Sigmoid colon (tissue), 6 donors: ENCODE measurements at regions not wholly inside any gene's neighbourhood (a gene's known extent, or its start where the extent isn't known, plus 50 kb on each side); places are given as distances from the start of the nearest gene placed in this dataset.

Experiments used
- DNase-seq: peaks from one replicate; pipeline ENCODE4 v3.0.0-alpha.2; 2019
- H3K27ac ChIP-seq, 4 donors: fragments of 200-600 bp; sonication (generic); one replicate each; pipeline ENCODE4 v1.5.1; 2016 to 2019; ENCODE audit warnings: mild to moderate bottlenecking in 1 of 4
- H3K27me3 ChIP-seq, 3 donors: fragments of 200-600 bp; sonication (generic); one replicate each; pipeline ENCODE4 v1.5.1; 2019; ENCODE audit warnings: mild to moderate bottlenecking in 1 of 3
- H3K36me3 ChIP-seq, 4 donors: fragments of 200-600 bp; sonication (generic); one replicate each; pipeline ENCODE4 v1.5.1; 2016 to 2019
- H3K4me1 ChIP-seq, 4 donors: fragments of 200-600 bp; sonication (generic); one replicate each; pipeline ENCODE4 v1.5.1; 2017 to 2019
- H3K4me3 ChIP-seq, 4 donors: fragments of 200-600 bp; sonication (generic); one replicate each; pipeline ENCODE4 v1.5.1; 2017 to 2019; ENCODE audit warnings: mild to moderate bottlenecking in 2 of 4, moderate library complexity in 1 of 4
- H3K9me3 ChIP-seq, 4 donors: fragments of 200-600 bp in 3 of 4; sonication (generic) in 3 of 4; one replicate each; pipeline versions ENCODE4 v1.5.1 to v1.6.1; 2013 to 2019
- EP300 ChIP-seq, 4 donors: sonication (generic); formaldehyde crosslinking; IDR thresholded peaks; one replicate each; pipeline ENCODE4 v1.6.1; 2017; ENCODE audit warnings: antibody characterized with exemption in 4 of 4
- POLR2A ChIP-seq, 2 donors: fragments of 450-650 bp; IDR thresholded peaks; one replicate each; pipeline ENCODE4 v1.6.1; 2016; ENCODE audit warnings: antibody characterized with exemption in 2 of 2, mild to moderate bottlenecking in 2 of 2, moderate library complexity in 2 of 2
- POLR2AphosphoS5 ChIP-seq, 4 donors: sonication (generic); formaldehyde crosslinking; IDR thresholded peaks; one replicate each; pipeline ENCODE4 v1.6.1; 2017; ENCODE audit warnings: antibody characterized with exemption in 4 of 4
- WGBS, 2 donors: extraction: QIAGEN DNeasy Blood & Tissue Kit; methylation state at CpG; one replicate each; pipeline ENCODE4 v1.1.7; 2013; 5-methylcytosine and 5-hydroxymethylcytosine counted together
- intact Hi-C: fragments of 100-400 bp; cut with DNase I; formaldehyde crosslinking; loops from one replicate; pipeline ENCODE4 v1.15.1; 2023
- TF ChIP-seq, protein P1 (sequence below), 4 experiments: fragments of 450-650 bp in 3 of 4; fragments of 200-600 bp in 1 of 4; IDR thresholded peaks; one replicate each; pipeline ENCODE4 v1.5.1; 2016 to 2019; ENCODE audit warnings: antibody characterized with exemption in 4 of 4, mild to moderate bottlenecking in 3 of 4, moderate library complexity in 2 of 4
- donor health status: healthy with polysubstance abuse.
- donor health status: healthy.

- no peak for DNase-seq
- peaks cover 0 to 5% (median 0%) of the 10 kb centered on the region in 3 donors for H3K27me3 ChIP-seq
- H3K36me3 ChIP-seq = no peaks in the 10 kb centered on the region
- peaks cover 0 to 6% (median 4%) of the 10 kb centered on the region in 4 donors for H3K9me3 ChIP-seq
- TF ChIP-seq POLR2AphosphoS5 (IDR thresholded peaks at IDR 0.05) (no peak), POLR2A (IDR thresholded peaks at IDR 0.05) (no peak), EP300 (IDR thresholded peaks at IDR 0.05) (no peak)
- TF ChIP-seq, protein P1, sequence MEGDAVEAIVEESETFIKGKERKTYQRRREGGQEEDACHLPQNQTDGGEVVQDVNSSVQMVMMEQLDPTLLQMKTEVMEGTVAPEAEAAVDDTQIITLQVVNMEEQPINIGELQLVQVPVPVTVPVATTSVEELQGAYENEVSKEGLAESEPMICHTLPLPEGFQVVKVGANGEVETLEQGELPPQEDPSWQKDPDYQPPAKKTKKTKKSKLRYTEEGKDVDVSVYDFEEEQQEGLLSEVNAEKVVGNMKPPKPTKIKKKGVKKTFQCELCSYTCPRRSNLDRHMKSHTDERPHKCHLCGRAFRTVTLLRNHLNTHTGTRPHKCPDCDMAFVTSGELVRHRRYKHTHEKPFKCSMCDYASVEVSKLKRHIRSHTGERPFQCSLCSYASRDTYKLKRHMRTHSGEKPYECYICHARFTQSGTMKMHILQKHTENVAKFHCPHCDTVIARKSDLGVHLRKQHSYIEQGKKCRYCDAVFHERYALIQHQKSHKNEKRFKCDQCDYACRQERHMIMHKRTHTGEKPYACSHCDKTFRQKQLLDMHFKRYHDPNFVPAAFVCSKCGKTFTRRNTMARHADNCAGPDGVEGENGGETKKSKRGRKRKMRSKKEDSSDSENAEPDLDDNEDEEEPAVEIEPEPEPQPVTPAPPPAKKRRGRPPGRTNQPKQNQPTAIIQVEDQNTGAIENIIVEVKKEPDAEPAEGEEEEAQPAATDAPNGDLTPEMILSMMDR (IDR thresholded peaks at IDR 0.05) = no peak
- intact Hi-C loops = no loop called here
- H3K4me1 ChIP-seq = no peaks in the 10 kb centered on the region
- no peak overlapping the region for H3K4me3 ChIP-seq
- 83 to 94% methylated on average over 14 of the region's 14 CpGs for WGBS, 2 donors
- no peak overlapping the region for H3K27ac ChIP-seq
Observed at GRCh38 chr10:131638049-131638879, 262.5 kb upstream of the PPP2R2D start.

- Histone ChIP-seq H3K4me1 (no peaks in the 10 kb centered on the region), H3K9me3 (peaks cover 0 to 6% (median 4%) of the 10 kb centered on the region in 4 donors), H3K4me3 (no peak overlapping the region), H3K27me3 (peaks cover 0 to 5% (median 0%) of the 10 kb centered on the region in 3 donors), H3K27ac (no peak overlapping the region), H3K36me3 (no peaks in the 10 kb centered on the region)
- TF ChIP-seq POLR2AphosphoS5 (IDR thresholded peaks at IDR 0.05) (no peak), EP300 (IDR thresholded peaks at IDR 0.05) (no peak), POLR2A (IDR thresholded peaks at IDR 0.05) (no peak)
- intact Hi-C loops = no loop called here
- WGBS, 2 donors = 87 to 90% methylated on average over 4 of the region's 4 CpGs
- no peak for DNase-seq
Observed at GRCh38 chr10:131638880-131639278, 261.9 kb upstream of the PPP2R2D start.

- H3K27me3 ChIP-seq = peaks cover 0 to 5% (median 0%) of the 10 kb centered on the region in 3 donors
- H3K27ac ChIP-seq = no peak overlapping the region
- 40 to 55% methylated on average over 2 of the region's 2 CpGs for WGBS, 2 donors
- no peaks in the 10 kb centered on the region for H3K4me1 ChIP-seq
- peaks cover 0 to 6% (median 4%) of the 10 kb centered on the region in 4 donors for H3K9me3 ChIP-seq
- no peak for DNase-seq
- TF ChIP-seq, protein P1 (IDR thresholded peaks at IDR 0.05) = no peak
- TF ChIP-seq POLR2AphosphoS5 (IDR thresholded peaks at IDR 0.05) (no peak), EP300 (IDR thresholded peaks at IDR 0.05) (no peak), POLR2A (IDR thresholded peaks at IDR 0.05) (no peak)
- H3K4me3 ChIP-seq = no peak overlapping the region
- no peaks in the 10 kb centered on the region for H3K36me3 ChIP-seq
- intact Hi-C loops = no loop called here
Observed at GRCh38 chr10:131640045-131640644, 260.7 kb upstream of the PPP2R2D start.

- Histone ChIP-seq H3K4me1 (no peaks in the 10 kb centered on the region), H3K9me3 (peaks cover 0 to 6% (median 4%) of the 10 kb centered on the region in 4 donors), H3K27ac (no peak overlapping the region), H3K27me3 (peaks cover 0 to 5% (median 0%) of the 10 kb centered on the region in 3 donors), H3K4me3 (no peak overlapping the region), H3K36me3 (no peaks in the 10 kb centered on the region)
- intact Hi-C loops = no loop called here
- WGBS, 2 donors = 28 to 42% methylated on average over 4 of the region's 4 CpGs
- TF ChIP-seq POLR2A (IDR thresholded peaks at IDR 0.05) = no peak
- TF ChIP-seq, protein P1 (IDR thresholded peaks at IDR 0.05) = no peak
- no peak for TF ChIP-seq POLR2AphosphoS5 (IDR thresholded peaks at IDR 0.05)
- TF ChIP-seq EP300 (IDR thresholded peaks at IDR 0.05) = no peak
- no peak for DNase-seq
Observed at GRCh38 chr10:131641231-131641630, 259.6 kb upstream of the PPP2R2D start.

DNA sequence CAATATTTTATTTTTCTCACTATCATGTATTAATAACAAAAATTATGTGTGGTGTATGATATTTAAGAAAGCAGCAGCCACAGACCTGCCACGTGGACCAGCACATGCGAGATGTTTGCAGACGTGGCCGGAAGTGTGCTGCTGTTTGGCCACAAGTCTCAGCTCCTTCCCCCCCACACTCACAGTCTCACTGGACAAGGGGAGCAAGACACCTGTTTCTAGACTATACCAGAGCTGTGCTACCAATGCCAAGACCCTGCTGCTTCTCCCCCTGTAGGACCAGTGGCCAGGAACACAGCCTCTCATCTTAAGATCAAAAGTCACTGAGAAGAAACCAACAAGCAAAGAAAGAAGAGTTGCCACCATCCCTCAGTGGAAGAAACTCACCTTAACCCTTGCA is 258.9 kb upstream of the PPP2R2D start:
- intact Hi-C loops = no loop called here
- H3K27ac ChIP-seq = no peak overlapping the region
- DNase-seq = no peak
- no peaks in the 10 kb centered on the region for H3K36me3 ChIP-seq
- peaks cover 0 to 6% (median 4%) of the 10 kb centered on the region in 4 donors for H3K9me3 ChIP-seq
- no peaks in the 10 kb centered on the region for H3K4me1 ChIP-seq
- H3K4me3 ChIP-seq = no peak overlapping the region
- WGBS, 2 donors = 74 to 87% methylated on average over 4 of the region's 4 CpGs
- TF ChIP-seq, protein P1 (IDR thresholded peaks at IDR 0.05) = no peak
- no peak for TF ChIP-seq POLR2A (IDR thresholded peaks at IDR 0.05)
- TF ChIP-seq POLR2AphosphoS5 (IDR thresholded peaks at IDR 0.05) = no peak
- no peak for TF ChIP-seq EP300 (IDR thresholded peaks at IDR 0.05)
- H3K27me3 ChIP-seq = peaks cover 0 to 5% (median 0%) of the 10 kb centered on the region in 3 donors
